H9 (cell line): ENCODE measurements at regions not wholly inside any gene's neighbourhood (a gene's known extent, or its start where the extent isn't known, plus 50 kb on each side); places are given as distances from the start of the nearest gene placed in this dataset.

Experiments
- DNase-seq: peaks from one replicate; pipeline ENCODE4 v3.0.0-alpha.2; 2017
- H2AFZ ChIP-seq: one replicate; pipeline ENCODE4 v1.6.1; 2013; ENCODE audit warnings: mild to moderate bottlenecking, low read length, control low read depth, moderate library complexity
- H2AK5ac ChIP-seq: 2 replicates; pipeline ENCODE4 v1.6.1; 2013; ENCODE audit warnings: low read length, control low read depth, mixed read lengths; ENCODE audit not compliant: insufficient read length
- H2BK120ac ChIP-seq: one replicate; pipeline ENCODE4 v1.6.1; 2013; ENCODE audit warnings: low read depth, mild to moderate bottlenecking, low read length, control low read depth, inconsistent platforms; ENCODE audit not compliant: poor library complexity, severe bottlenecking
- H2BK12ac ChIP-seq: 2 replicates; pipeline ENCODE4 v1.6.1; 2013; ENCODE audit warnings: low read length, control low read depth, mixed read lengths, low read depth; ENCODE audit not compliant: insufficient read length
- H2BK15ac ChIP-seq: 2 replicates; pipeline ENCODE4 v1.6.1; 2013; ENCODE audit warnings: low read depth, low read length, control low read depth
- H2BK20ac ChIP-seq: one replicate; pipeline ENCODE4 v1.6.1; 2013; ENCODE audit warnings: low read depth, mild to moderate bottlenecking, low read length, control low read depth, inconsistent platforms; ENCODE audit not compliant: poor library complexity, severe bottlenecking
- H2BK5ac ChIP-seq: 2 replicates; pipeline ENCODE4 v1.6.1; 2013; ENCODE audit warnings: low read length, control low read depth, mixed read lengths; ENCODE audit not compliant: insufficient read length
- H3K14ac ChIP-seq: 2 replicates; pipeline ENCODE4 v1.6.1; 2013; ENCODE audit warnings: low read length, control low read depth; ENCODE audit not compliant: insufficient read depth
- H3K18ac ChIP-seq: 2 replicates; pipeline ENCODE4 v1.6.1; 2013; ENCODE audit warnings: low read depth, mild to moderate bottlenecking, mixed read lengths, low read length, control low read depth; ENCODE audit not compliant: insufficient read length
- H3K23ac ChIP-seq: 2 replicates; pipeline ENCODE4 v1.6.1; 2013; ENCODE audit warnings: low read length, control low read depth, mixed read lengths, low read depth; ENCODE audit not compliant: insufficient read length
- H3K23me2 ChIP-seq: 2 replicates; pipeline ENCODE4 v1.6.1; 2013; ENCODE audit warnings: low read depth, mild to moderate bottlenecking, mixed read lengths, low read length, control low read depth; ENCODE audit not compliant: insufficient read length, poor library complexity, severe bottlenecking
- H3K27ac ChIP-seq: 2 replicates; pipeline ENCODE4 v1.5.1; 2013; ENCODE audit warnings: low read length, control low read depth, mixed read lengths, low read depth; ENCODE audit not compliant: insufficient read length
- H3K27me3 ChIP-seq: 2 replicates; pipeline ENCODE4 v1.6.1; 2013; ENCODE audit warnings: low read length, control low read depth, inconsistent platforms; ENCODE audit not compliant: insufficient read depth
- H3K4ac ChIP-seq: 2 replicates; pipeline ENCODE4 v1.6.1; 2013; ENCODE audit warnings: low read depth, mild to moderate bottlenecking, control low read depth, inconsistent platforms, low read length, moderate library complexity
- H3K4me1 ChIP-seq: 2 replicates; pipeline ENCODE4 v1.6.1; 2013; ENCODE audit warnings: low read length, control low read depth, inconsistent platforms; ENCODE audit not compliant: insufficient read depth
- H3K4me2 ChIP-seq: 2 replicates; pipeline ENCODE4 v1.6.1; 2013; ENCODE audit warnings: low read length, control low read depth, mixed read lengths; ENCODE audit not compliant: insufficient read length, insufficient read depth
- H3K56ac ChIP-seq: 2 replicates; pipeline ENCODE4 v1.6.1; 2013; ENCODE audit warnings: low read depth, mild to moderate bottlenecking, mixed read lengths, low read length, control low read depth; ENCODE audit not compliant: insufficient read length
- H3K79me1 ChIP-seq: 2 replicates; pipeline ENCODE4 v1.6.1; 2013; ENCODE audit warnings: low read depth, mild to moderate bottlenecking, moderate library complexity, low read length, control low read depth, inconsistent platforms; ENCODE audit not compliant: insufficient read depth, poor library complexity, severe bottlenecking
- H3K79me2 ChIP-seq: 2 replicates; pipeline ENCODE4 v1.6.1; 2013; ENCODE audit warnings: low read length, control low read depth, inconsistent platforms; ENCODE audit not compliant: insufficient read depth
- H3K9ac ChIP-seq: 2 replicates; pipeline ENCODE4 v1.6.1; 2013; ENCODE audit warnings: low read length, control low read depth, mixed read lengths; ENCODE audit not compliant: insufficient read length; ENCODE audit errors: extremely low read depth
- H3K9me3 ChIP-seq: one replicate; pipeline ENCODE4 v1.6.1; 2013; ENCODE audit warnings: low read depth, low read length, inconsistent platforms; ENCODE audit not compliant: control insufficient read depth
- H3T11ph ChIP-seq: one replicate; pipeline ENCODE4 v1.6.1; 2013; ENCODE audit warnings: mild to moderate bottlenecking, low read length, control low read depth, inconsistent platforms
- H4K20me1 ChIP-seq: one replicate; pipeline ENCODE4 v1.6.1; 2013; ENCODE audit not compliant: control insufficient read depth, insufficient read length, insufficient read depth
- H4K5ac ChIP-seq: 2 replicates; pipeline ENCODE4 v1.6.1; 2013; ENCODE audit warnings: low read depth, mild to moderate bottlenecking, mixed read lengths, low read length, control low read depth; ENCODE audit not compliant: insufficient read length
- H4K8ac ChIP-seq: replicated peaks from 2 replicates; pipeline ENCODE4 v1.6.1; 2013; ENCODE audit warnings: low read length, control low read depth, mixed read lengths, low read depth; ENCODE audit not compliant: insufficient read length
- H4K91ac ChIP-seq: 2 replicates; pipeline ENCODE4 v1.6.1; 2013; ENCODE audit warnings: low read depth, mild to moderate bottlenecking, moderate library complexity, mixed read lengths, low read length, control low read depth; ENCODE audit not compliant: insufficient read length
- H3K27ac Mint-ChIP-seq, 3 experiments: 2 replicates in 2 of 3; 3 replicates in 1 of 3; pipeline ENCODE4 v1.8.0; 2020 to 2021; ENCODE audit warnings: mixed read lengths in 3 of 3, mild to moderate bottlenecking in 1 of 3, moderate library complexity in 1 of 3
- H3K27me3 Mint-ChIP-seq: 2 replicates; pipeline ENCODE4 v1.8.0; 2021; ENCODE audit warnings: low read depth, mild to moderate bottlenecking, moderate library complexity, mixed read lengths
- H3K36me3 Mint-ChIP-seq, 3 experiments: 2 replicates in 2 of 3; 3 replicates in 1 of 3; pipeline ENCODE4 v1.8.0; 2020 to 2021; ENCODE audit warnings: low read depth in 3 of 3, mixed read lengths in 3 of 3; ENCODE audit not compliant: insufficient read depth in 1 of 3
- H3K4me1 Mint-ChIP-seq, 2 experiments: 2 replicates each; pipeline ENCODE4 v1.8.0; 2020; ENCODE audit warnings: mixed read lengths in 2 of 2
- H3K4me3 Mint-ChIP-seq, 2 experiments: 2 replicates in 1 of 2; 3 replicates in 1 of 2; pipeline ENCODE4 v1.8.0; 2020 to 2021; ENCODE audit warnings: mild to moderate bottlenecking in 2 of 2, mixed read lengths in 2 of 2, moderate library complexity in 1 of 2
- H3K9me3 Mint-ChIP-seq, 2 experiments: 2 replicates in 1 of 2; 3 replicates in 1 of 2; pipeline ENCODE4 v1.8.0; 2020; ENCODE audit warnings: mild to moderate bottlenecking in 2 of 2, mixed read lengths in 2 of 2, moderate library complexity in 1 of 2
- WGBS: extraction: QIAGEN DNeasy Blood & Tissue Kit; methylation state at CpG from one replicate; pipeline ENCODE4 v1.1.7; 2013; ENCODE audit warnings: missing lambda C conversion rate, low lambda C conversion rate, mixed read lengths; ENCODE audit not compliant: insufficient read length; ENCODE audit errors: extremely low coverage; 5-methylcytosine and 5-hydroxymethylcytosine counted together
- TF ChIP-seq, protein P1 (sequence below): fragments of 200-600 bp; sonication (generic); conservative IDR thresholded peaks from 3 replicates; pipeline ENCODE4 v1.8.0; 2021; ENCODE audit warnings: antibody characterized with exemption, mild to moderate bottlenecking

- no CpG with 5 or more reads among the region's 2 CpGs for WGBS
- H3K27me3 Mint-ChIP-seq: no peaks in the 10 kb centered on the region; the same call in none of the 2 replicates
- no peaks in the 10 kb centered on the region for H3K79me1 ChIP-seq
- no peak overlapping the region for H2BK12ac ChIP-seq
- no peak overlapping the region for H2BK120ac ChIP-seq
- H3K14ac ChIP-seq: no peak overlapping the region
- no peak for DNase-seq
- peaks cover 6 to 9% of the 10 kb centered on the region in 2 experiments; a peak in 4 of 5 replicates for H3K9me3 Mint-ChIP-seq
- no peak overlapping the region for H3K4me3 Mint-ChIP-seq
- H3K4me1 Mint-ChIP-seq: peaks cover 16 to 18% of the 10 kb centered on the region in 2 experiments
- peaks cover 2% of the 10 kb centered on the region; the same call in 1 of the 2 replicates for H3K4me1 ChIP-seq
- H2AFZ ChIP-seq: no peak overlapping the region
- H3K56ac ChIP-seq: no peak overlapping the region
- H4K20me1 ChIP-seq: no peaks in the 10 kb centered on the region
- no peaks in the 10 kb centered on the region for H3K79me2 ChIP-seq
- H3K18ac ChIP-seq: no peak overlapping the region
- no peak overlapping the region for H3K27ac ChIP-seq
- no peak overlapping the region for H4K5ac ChIP-seq
- H3K9ac ChIP-seq: no peak overlapping the region
- H2BK15ac ChIP-seq: no peak overlapping the region
- no peak overlapping the region for H3K23ac ChIP-seq
- TF ChIP-seq, protein P1, sequence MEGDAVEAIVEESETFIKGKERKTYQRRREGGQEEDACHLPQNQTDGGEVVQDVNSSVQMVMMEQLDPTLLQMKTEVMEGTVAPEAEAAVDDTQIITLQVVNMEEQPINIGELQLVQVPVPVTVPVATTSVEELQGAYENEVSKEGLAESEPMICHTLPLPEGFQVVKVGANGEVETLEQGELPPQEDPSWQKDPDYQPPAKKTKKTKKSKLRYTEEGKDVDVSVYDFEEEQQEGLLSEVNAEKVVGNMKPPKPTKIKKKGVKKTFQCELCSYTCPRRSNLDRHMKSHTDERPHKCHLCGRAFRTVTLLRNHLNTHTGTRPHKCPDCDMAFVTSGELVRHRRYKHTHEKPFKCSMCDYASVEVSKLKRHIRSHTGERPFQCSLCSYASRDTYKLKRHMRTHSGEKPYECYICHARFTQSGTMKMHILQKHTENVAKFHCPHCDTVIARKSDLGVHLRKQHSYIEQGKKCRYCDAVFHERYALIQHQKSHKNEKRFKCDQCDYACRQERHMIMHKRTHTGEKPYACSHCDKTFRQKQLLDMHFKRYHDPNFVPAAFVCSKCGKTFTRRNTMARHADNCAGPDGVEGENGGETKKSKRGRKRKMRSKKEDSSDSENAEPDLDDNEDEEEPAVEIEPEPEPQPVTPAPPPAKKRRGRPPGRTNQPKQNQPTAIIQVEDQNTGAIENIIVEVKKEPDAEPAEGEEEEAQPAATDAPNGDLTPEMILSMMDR: no peak
- H3K4ac ChIP-seq: no peak overlapping the region
- H2BK20ac ChIP-seq: no peak overlapping the region
- H2AK5ac ChIP-seq: no peak overlapping the region
- no peaks in the 10 kb centered on the region for H3K23me2 ChIP-seq
- no peaks in the 10 kb centered on the region for H3K9me3 ChIP-seq
- no peak overlapping the region for H3K27ac Mint-ChIP-seq
- no peak overlapping the region for H3T11ph ChIP-seq
- no peak overlapping the region for H4K8ac ChIP-seq
- no peaks in the 10 kb centered on the region for H3K27me3 ChIP-seq
- H3K36me3 Mint-ChIP-seq: peaks cover 6 to 7% (median 7%) of the 10 kb centered on the region in 3 experiments; a peak in 6 of 7 replicates
- H3K4me2 ChIP-seq: no peak overlapping the region
- H2BK5ac ChIP-seq: no peak overlapping the region
- no peak overlapping the region for H4K91ac ChIP-seq
Measured at GRCh38 chr4:124486423-124486822, 226.1 kb downstream of the ANKRD50 start.
